ENCODE measurements at regions not wholly inside any gene's neighbourhood (a gene's known extent, or its start where the extent isn't known, plus 50 kb on each side); places are given as distances from the start of the nearest gene placed in this dataset.

- H3K4me2 ChIP-seq = no peak overlapping the region
- no peak for DNase-seq
- H3K9me2 ChIP-seq = no peaks in the 10 kb centered on the region
- H3K27ac ChIP-seq (ENCODE audit: low read depth in 2 of 2, low read length in 1 of 2) = no peak overlapping the region
- CTCF ChIA-PET = no interaction called here
- H3K4me1 ChIP-seq (ENCODE audit: control insufficient read depth in 1 of 2, insufficient read depth in 2 of 2, low read depth in 1 of 2, low read length in 1 of 2) = no peaks in the 10 kb centered on the region
- H3K9ac ChIP-seq = no peak overlapping the region
- no peaks in the 10 kb centered on the region for H3F3A ChIP-seq (replicated peaks; ENCODE audit: insufficient read depth)
- no peak overlapping the region for H2AFZ ChIP-seq (ENCODE audit: low read depth)
- no peak for TF ChIP-seq ELF1 (IDR thresholded peaks at IDR 0.05)
- TF ChIP-seq USF1 (IDR thresholded peaks at IDR 0.05; ENCODE audit: borderline replicate concordance, low read depth) = no peak
- no peak for TF ChIP-seq PBX3 (IDR thresholded peaks at IDR 0.05)
- no peak for TF ChIP-seq GABPA (IDR thresholded peaks at IDR 0.05; ENCODE audit: low read depth)
- TF ChIP-seq IRF3 (IDR thresholded peaks at IDR 0.05; ENCODE audit: low read depth, low read length) = no peak
- TF ChIP-seq YY1 (IDR thresholded peaks at IDR 0.05; ENCODE audit: low read depth) = no peak
- no peak for TF ChIP-seq RXRA (IDR thresholded peaks at IDR 0.05; ENCODE audit: borderline replicate concordance, low read depth)
- TF ChIP-seq MAX (IDR thresholded peaks at IDR 0.05; ENCODE audit: low read depth) = no peak
- no peak for TF ChIP-seq JUND (IDR thresholded peaks at IDR 0.05)
- TF ChIP-seq FOSL2 (IDR thresholded peaks at IDR 0.05; ENCODE audit: borderline replicate concordance, low read depth) = no peak
- no peak for TF ChIP-seq RFX5 (IDR thresholded peaks at IDR 0.05; ENCODE audit: low read length)
- TF ChIP-seq CHD2 (IDR thresholded peaks at IDR 0.05; ENCODE audit: low read length, partially characterized antibody) = no peak
- TF ChIP-seq TAF1 (IDR thresholded peaks at IDR 0.05; ENCODE audit: borderline replicate concordance, low read depth, low read length) = no peak
- POLR2A ChIA-PET = no interaction called here
- H4K20me1 ChIP-seq (ENCODE audit: insufficient read depth) = no peaks in the 10 kb centered on the region
- no peak overlapping the region for H3K4me3 ChIP-seq (ENCODE audit: low read depth in 2 of 2, low read length in 1 of 2)
- H3K36me3 ChIP-seq (replicated peaks in 1 of 2; ENCODE audit: control insufficient read depth in 1 of 2, insufficient read depth in 2 of 2, low read length in 1 of 2) = no peaks in the 10 kb centered on the region
- H3K27me3 ChIP-seq (ENCODE audit: insufficient read depth) = no peaks in the 10 kb centered on the region
- H3K79me2 ChIP-seq (ENCODE audit: insufficient read depth) = no peaks in the 10 kb centered on the region
- WGBS (ENCODE audit: low lambda C conversion rate) = 4% methylated on average over 1 of the region's 1 CpG
- H3K9me3 ChIP-seq = peaks cover under 1% of the 10 kb centered on the region; the same call in 1 of the 2 replicates
Measured at GRCh38 chr2:35591886-35592285, 763.7 kb upstream of the CRIM1 start.

GRCh38 chr2:35585972-35586371 is 769.6 kb upstream of the CRIM1 start:
- Histone ChIP-seq H3K36me3 (replicated peaks in 1 of 2; ENCODE audit: control insufficient read depth in 1 of 2, insufficient read depth in 2 of 2, low read length in 1 of 2) (no peaks in the 10 kb centered on the region), H3K9me2 (no peaks in the 10 kb centered on the region), H3K4me1 (ENCODE audit: control insufficient read depth in 1 of 2, insufficient read depth in 2 of 2, low read depth in 1 of 2, low read length in 1 of 2) (no peaks in the 10 kb centered on the region), H3K27ac (ENCODE audit: low read depth in 2 of 2, low read length in 1 of 2) (no peak overlapping the region), H2AFZ (ENCODE audit: low read depth) (no peak overlapping the region), H3K4me2 (no peak overlapping the region), H3K9ac (no peak overlapping the region), H3K79me2 (ENCODE audit: insufficient read depth) (no peaks in the 10 kb centered on the region), H3K27me3 (ENCODE audit: insufficient read depth) (no peaks in the 10 kb centered on the region), H3K9me3 (peaks cover 14% of the 10 kb centered on the region), H3K4me3 (ENCODE audit: low read depth in 2 of 2, low read length in 1 of 2) (no peak overlapping the region), H3F3A (replicated peaks; ENCODE audit: insufficient read depth) (no peaks in the 10 kb centered on the region), H4K20me1 (ENCODE audit: insufficient read depth) (no peaks in the 10 kb centered on the region)
- ChIA-PET CTCF (interaction anchor here (0.9 to 1.5 kb wide), 2 partner anchors 16 to 29 kb away, joined by 3 read pairs; no protein-coding TSS in a partner anchor), POLR2A (no interaction called here)
- no peak for DNase-seq
- whole genome bisulfite sequencing (ENCODE audit: low lambda C conversion rate) = 1% methylated on average over 5 of the region's 5 CpGs
- TF ChIP-seq MAX (IDR thresholded peaks at IDR 0.05; ENCODE audit: low read depth) = no peak
- no peak for TF ChIP-seq MEF2A (IDR thresholded peaks at IDR 0.05; ENCODE audit: borderline replicate concordance, low read depth)
- TF ChIP-seq NRF1 (IDR thresholded peaks at IDR 0.05; ENCODE audit: low read depth, low read length) = no peak
- no peak for TF ChIP-seq TCF12 (IDR thresholded peaks at IDR 0.05)
- TF ChIP-seq JUND (IDR thresholded peaks at IDR 0.05) = no peak
- no peak for TF ChIP-seq YY1 (IDR thresholded peaks at IDR 0.05; ENCODE audit: low read depth)

Data from SK-N-SH (cell line).